Body of pancreas (tissue), 4 donors: ENCODE measurements at regions not wholly inside any gene's neighbourhood (a gene's known extent, or its start where the extent isn't known, plus 50 kb on each side); places are given as distances from the start of the nearest gene placed in this dataset.

ENCODE experiments used
- ATAC-seq: fragments of 150-250 bp; one replicate; pipeline ENCODE4 v1.9.1; 2016
- DNase-seq, 4 donors: peaks; one replicate each; pipeline ENCODE4 v3.0.0-alpha.2; 2019
- H3K27ac ChIP-seq, 4 donors: fragments of 200-600 bp; sonication (generic); 1 replicate in 3 of 4; 2 replicates in 1 of 4; pipeline versions ENCODE4 v1.5.1 to v1.6.1; 2016 to 2019; ENCODE audit warnings: mild to moderate bottlenecking in 1 of 4, mixed read lengths in 1 of 4, moderate library complexity in 1 of 4
- H3K27me3 ChIP-seq, 2 donors: fragments of 200-600 bp; sonication (generic); one replicate each; pipeline ENCODE4 v1.6.0; 2016; ENCODE audit warnings: mild to moderate bottlenecking in 1 of 2
- H3K36me3 ChIP-seq, 2 donors: fragments of 200-600 bp; sonication (generic); replicated peaks in 1 of 2; 2 replicates each; pipeline ENCODE4 v1.5.1; 2016; ENCODE audit warnings: low read depth in 2 of 2; ENCODE audit not compliant: insufficient read depth in 1 of 2
- H3K4me1 ChIP-seq: fragments of 200-600 bp; sonication (generic); one replicate; pipeline ENCODE4 v1.6.0; 2016
- H3K4me3 ChIP-seq, 2 donors: fragments of 200-600 bp; sonication (generic); 1 replicate in 1 of 2; 2 replicates in 1 of 2; pipeline ENCODE4 v1.5.1; 2016 to 2019
- H3K9me3 ChIP-seq, 3 donors: fragments of 200-600 bp; sonication (generic); 1 replicate in 2 of 3; 2 replicates in 1 of 3; pipeline ENCODE4 v1.5.1; 2016
- POLR2A ChIP-seq, 3 donors: fragments of 450-650 bp; IDR thresholded peaks; one replicate each; pipeline ENCODE4 v1.6.1; 2016; ENCODE audit warnings: antibody characterized with exemption in 3 of 3, mild to moderate bottlenecking in 2 of 3
- WGBS, 2 donors: methylation state at CpG; one replicate each; pipeline ENCODE4 v1.1.5; 2017; 5-methylcytosine and 5-hydroxymethylcytosine counted together
- intact Hi-C: fragments of 100-400 bp; cut with DNase I; formaldehyde crosslinking; loops from one replicate; pipeline ENCODE4 v1.15.1; 2023
- TF ChIP-seq, protein P1 (sequence below), 7 experiments: fragments of 450-650 bp in 4 of 7; fragments of 200-600 bp in 3 of 7; sonication (generic) in 3 of 7; IDR thresholded peaks; one replicate each; pipeline ENCODE4 v1.5.1; 2016 to 2019; ENCODE audit warnings: antibody characterized with exemption in 7 of 7

DNA sequence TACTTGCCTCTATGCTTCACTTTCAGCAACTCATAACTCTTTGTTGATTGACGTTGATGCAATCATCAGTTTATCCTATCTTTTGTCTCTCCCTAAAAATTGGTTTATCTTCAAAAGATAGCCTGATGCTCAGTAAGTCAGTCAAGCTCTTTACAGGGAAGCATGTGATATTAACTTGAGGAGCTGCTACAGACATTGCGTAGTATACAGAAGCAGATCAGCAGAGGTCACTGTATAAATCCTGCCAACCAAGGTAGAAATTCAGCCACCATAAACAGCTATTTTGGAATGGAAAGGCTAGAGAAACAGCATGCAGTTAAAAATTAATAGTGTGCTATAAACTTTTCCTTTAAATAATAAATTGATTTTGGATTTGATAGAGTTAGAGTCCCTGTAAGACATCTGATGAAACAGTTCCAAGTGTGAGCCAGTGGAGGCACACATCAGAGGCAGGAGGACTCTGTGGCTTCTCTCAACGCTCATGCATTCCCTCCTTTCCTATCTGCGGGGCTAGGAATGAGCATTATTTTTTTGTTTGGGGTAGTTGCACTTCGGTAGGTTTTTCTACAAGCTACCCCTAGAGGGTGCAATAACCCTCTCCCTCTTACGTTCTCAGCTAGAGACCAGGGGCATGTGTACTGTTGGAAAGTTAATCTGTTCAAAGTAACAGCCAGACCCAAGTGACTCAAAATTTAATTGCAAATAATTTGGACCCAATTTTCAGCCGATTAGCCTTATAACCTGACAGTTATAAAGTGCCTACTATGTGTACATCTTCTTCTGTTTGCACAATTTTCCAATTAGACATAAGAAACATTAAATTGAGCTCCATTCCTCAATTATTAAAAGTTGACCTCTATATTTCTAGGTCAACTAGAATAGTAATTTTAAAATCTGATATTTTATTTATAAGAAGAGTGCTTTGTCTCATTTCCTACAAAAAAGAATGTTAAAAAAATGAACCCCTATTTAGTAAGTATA lies 647.7 kb upstream of the SOX9 start:
- H3K9me3 ChIP-seq = no peaks in the 10 kb centered on the region
- H3K36me3 ChIP-seq = no peaks in the 10 kb centered on the region
- ATAC-seq (peak; percentile 71), DNase-seq (peak; percentile 22 to 48 (median 34))
- no peak overlapping the region for H3K27ac ChIP-seq
- H3K4me3 ChIP-seq = no peak overlapping the region
- 20 to 23% methylated on average over 7 of the region's 7 CpGs for WGBS, 2 donors
- no peak for TF ChIP-seq POLR2A (IDR thresholded peaks at IDR 0.05)
- TF ChIP-seq, protein P1, sequence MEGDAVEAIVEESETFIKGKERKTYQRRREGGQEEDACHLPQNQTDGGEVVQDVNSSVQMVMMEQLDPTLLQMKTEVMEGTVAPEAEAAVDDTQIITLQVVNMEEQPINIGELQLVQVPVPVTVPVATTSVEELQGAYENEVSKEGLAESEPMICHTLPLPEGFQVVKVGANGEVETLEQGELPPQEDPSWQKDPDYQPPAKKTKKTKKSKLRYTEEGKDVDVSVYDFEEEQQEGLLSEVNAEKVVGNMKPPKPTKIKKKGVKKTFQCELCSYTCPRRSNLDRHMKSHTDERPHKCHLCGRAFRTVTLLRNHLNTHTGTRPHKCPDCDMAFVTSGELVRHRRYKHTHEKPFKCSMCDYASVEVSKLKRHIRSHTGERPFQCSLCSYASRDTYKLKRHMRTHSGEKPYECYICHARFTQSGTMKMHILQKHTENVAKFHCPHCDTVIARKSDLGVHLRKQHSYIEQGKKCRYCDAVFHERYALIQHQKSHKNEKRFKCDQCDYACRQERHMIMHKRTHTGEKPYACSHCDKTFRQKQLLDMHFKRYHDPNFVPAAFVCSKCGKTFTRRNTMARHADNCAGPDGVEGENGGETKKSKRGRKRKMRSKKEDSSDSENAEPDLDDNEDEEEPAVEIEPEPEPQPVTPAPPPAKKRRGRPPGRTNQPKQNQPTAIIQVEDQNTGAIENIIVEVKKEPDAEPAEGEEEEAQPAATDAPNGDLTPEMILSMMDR (IDR thresholded peaks at IDR 0.05) = peak; percentile 53 to 81 (median 71)
- no peaks in the 10 kb centered on the region for H3K27me3 ChIP-seq
- H3K4me1 ChIP-seq = peaks cover 5% of the 10 kb centered on the region
- intact Hi-C loops = loop anchor here (10.0 kb wide), 1 partner anchor 642 kb away; no protein-coding TSS in a partner anchor

GRCh38 chr17:71477356-71477755 lies 643.5 kb upstream of the SOX9 start:
- no peaks in the 10 kb centered on the region for H3K36me3 ChIP-seq
- no peak for ATAC-seq
- TF ChIP-seq POLR2A (IDR thresholded peaks at IDR 0.05) = no peak
- TF ChIP-seq, protein P1 (IDR thresholded peaks at IDR 0.05) = no peak
- no peaks in the 10 kb centered on the region for H3K9me3 ChIP-seq
- intact Hi-C loops = loop anchor here (5.0 to 10.0 kb wide), 2 partner anchors 637 to 1065 kb away; no protein-coding TSS in a partner anchor
- 70 to 86% methylated on average over 2 of the region's 2 CpGs for WGBS, 2 donors
- no peak overlapping the region for H3K4me3 ChIP-seq
- H3K27me3 ChIP-seq = peaks cover 0 to 4% of the 10 kb centered on the region in 2 donors
- H3K4me1 ChIP-seq = peaks cover 5% of the 10 kb centered on the region
- no peak for DNase-seq
- H3K27ac ChIP-seq = no peak overlapping the region

GRCh38 chr17:71480099-71480498 lies 640.7 kb upstream of the SOX9 start:
- WGBS, 2 donors = 35 to 49% methylated on average over 3 of the region's 3 CpGs
- Histone ChIP-seq H3K36me3 (no peaks in the 10 kb centered on the region), H3K9me3 (no peaks in the 10 kb centered on the region), H3K27ac (no peak overlapping the region), H3K4me3 (no peak overlapping the region), H3K27me3 (peaks cover 0 to 4% of the 10 kb centered on the region in 2 donors), H3K4me1 (no peaks in the 10 kb centered on the region)
- no peak for DNase-seq
- intact Hi-C loops = no loop called here
- TF ChIP-seq, protein P1 (IDR thresholded peaks at IDR 0.05) = no peak
- no peak for TF ChIP-seq POLR2A (IDR thresholded peaks at IDR 0.05)
- ATAC-seq = no peak

- Histone ChIP-seq H3K27me3 (peaks cover 0 to 4% of the 10 kb centered on the region in 2 donors), H3K27ac (no peak overlapping the region), H3K4me3 (no peak overlapping the region), H3K36me3 (no peaks in the 10 kb centered on the region), H3K4me1 (no peaks in the 10 kb centered on the region), H3K9me3 (no peaks in the 10 kb centered on the region)
- intact Hi-C loops = no loop called here
- WGBS, 2 donors = 40 to 52% methylated on average over 1 of the region's 1 CpG
- ATAC-seq (no peak), DNase-seq (no peak)
- TF ChIP-seq, protein P1 (IDR thresholded peaks at IDR 0.05) = no peak
- no peak for TF ChIP-seq POLR2A (IDR thresholded peaks at IDR 0.05)
These were observed 638.2 kb upstream of the SOX9 start for GRCh38 chr17:71482625-71483024.
